EH (cell line): ENCODE measurements at regions not wholly inside any gene's neighbourhood (a gene's known extent, or its start where the extent isn't known, plus 50 kb on each side); places are given as distances from the start of the nearest gene placed in this dataset.

Experiments
- DNase-seq: peaks from one replicate; pipeline ENCODE4 v3.0.0-alpha.2; 2015; ENCODE audit warnings: low read depth

- no peak for DNase-seq
Measured at GRCh38 chr19:28537896-28538295, 675.1 kb downstream of the UQCRFS1 start.

DNA sequence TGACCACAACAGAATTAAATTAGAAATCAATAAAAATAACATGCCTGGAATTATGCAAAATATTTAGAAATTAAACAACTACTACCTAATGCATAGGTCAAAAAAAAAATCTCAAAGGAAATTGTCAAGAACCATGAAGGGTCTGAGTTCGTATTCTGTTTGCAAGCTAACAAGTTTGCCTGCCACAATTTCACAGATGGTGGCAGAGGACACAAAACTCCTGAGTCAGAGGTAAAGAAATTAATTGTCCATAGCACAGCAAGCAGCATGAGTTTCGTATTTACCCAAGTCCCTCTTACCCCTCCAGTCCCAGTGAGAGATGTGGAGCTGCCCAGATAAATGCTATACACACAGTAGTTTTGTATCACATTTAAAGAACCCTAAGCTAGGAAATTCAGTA lies 675.9 kb downstream of the UQCRFS1 start:
- no peak for DNase-seq

DNA sequence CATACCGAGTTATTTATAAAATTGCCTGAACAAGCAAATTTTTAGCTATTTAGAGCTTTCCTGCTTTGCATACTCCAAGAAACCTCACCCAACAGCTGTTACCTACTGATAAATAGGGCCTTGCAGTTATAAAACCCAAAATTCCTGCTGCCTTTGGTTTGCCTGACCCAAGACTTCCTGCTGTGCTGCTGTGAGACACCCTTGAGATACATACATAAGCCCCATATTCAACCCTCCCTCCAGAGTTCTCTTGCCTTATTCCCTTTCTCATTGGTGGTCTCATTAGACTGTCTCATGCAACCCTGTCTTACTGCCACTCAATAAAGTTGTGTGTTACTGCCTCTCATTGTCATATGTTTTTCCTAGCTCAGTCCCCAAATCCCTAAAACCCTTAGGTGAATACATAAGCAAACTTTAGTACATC lies 677.6 kb downstream of the UQCRFS1 start:
- no peak for DNase-seq

DNA sequence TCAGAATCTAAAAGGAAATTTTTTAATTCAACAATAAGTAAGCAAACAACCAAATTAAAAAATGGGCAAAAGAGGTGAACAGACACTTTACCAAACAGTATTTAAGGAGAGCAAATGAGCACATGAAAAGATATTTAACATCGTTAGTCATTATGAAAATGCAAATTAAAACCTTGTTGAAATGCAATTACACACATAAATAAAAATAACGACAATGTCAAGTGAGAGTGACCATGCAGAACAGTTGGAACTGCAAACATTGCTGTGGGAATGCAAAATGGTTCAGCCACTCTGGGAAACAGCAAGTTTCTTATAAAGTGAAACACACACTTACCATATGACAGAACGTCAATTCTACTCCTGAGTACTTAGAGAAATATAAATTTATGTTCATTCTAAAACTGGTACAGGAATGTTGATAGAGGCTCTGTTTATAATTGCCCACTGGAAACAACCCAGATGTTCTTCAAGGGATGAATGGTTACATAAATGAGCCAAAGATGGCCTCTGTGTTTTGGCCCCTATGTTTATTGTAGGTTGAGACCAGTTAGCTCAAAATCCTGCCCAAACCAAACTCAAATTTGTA lies 678.1 kb downstream of the UQCRFS1 start:
- no peak for DNase-seq

DNA sequence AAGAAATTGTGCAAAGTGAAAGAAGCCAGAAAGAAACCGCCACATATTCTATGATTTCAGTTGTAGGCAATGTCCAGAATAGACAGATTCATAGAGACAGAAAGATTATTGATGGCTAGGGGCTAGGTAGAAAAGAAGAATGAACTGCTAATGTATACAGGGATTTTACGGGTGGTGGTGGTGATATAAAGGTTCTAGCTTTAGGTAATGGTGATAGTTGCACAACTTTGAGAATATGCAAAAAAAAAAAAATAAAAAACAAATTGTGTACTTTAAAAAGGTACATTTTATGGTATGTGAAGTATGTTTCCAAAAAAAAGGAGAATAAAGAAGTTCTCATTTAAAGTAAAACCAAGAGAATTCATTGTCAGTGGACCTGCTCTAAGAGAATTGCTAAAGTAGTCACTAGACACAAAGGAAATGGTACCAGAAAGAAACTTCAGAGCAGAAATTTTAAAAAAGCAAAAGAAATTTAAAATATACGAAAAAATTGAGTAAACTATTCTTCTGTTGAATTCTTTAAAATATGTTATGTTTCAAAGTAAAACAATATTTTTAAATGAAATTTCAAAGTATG lies 680.1 kb downstream of the UQCRFS1 start:
- no peak for DNase-seq

GRCh38 chr19:28531979-28532378 lies 681.0 kb downstream of the UQCRFS1 start:
- no peak for DNase-seq

- DNase-seq, result no peak
Measured at GRCh38 chr19:28530406-28531035, 682.4 kb downstream of the UQCRFS1 start.

- no peak for DNase-seq
Measured at GRCh38 chr19:28526038-28526437, 686.9 kb downstream of the UQCRFS1 start.

DNA sequence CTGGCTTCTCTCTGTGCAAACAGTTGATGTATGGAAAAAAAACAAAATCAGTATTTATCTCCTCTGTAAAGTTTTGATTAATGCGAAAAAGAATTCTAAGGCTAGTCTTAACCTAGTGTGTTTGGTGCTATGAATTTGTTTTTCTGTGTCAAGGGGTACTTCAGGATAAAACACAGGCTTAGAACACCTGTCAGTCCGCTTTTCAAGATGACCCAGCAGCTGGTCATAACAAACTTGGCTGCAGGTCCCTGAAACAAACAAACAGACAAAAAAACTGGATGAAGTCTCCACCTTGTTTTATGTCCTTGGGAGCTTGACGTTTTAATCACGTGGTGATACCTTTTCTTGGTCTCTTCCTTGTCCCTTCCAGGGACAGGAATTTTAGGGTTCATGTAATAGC lies 689.3 kb downstream of the UQCRFS1 start:
- no peak for DNase-seq

GRCh38 chr19:28522545-28522922 lies 690.4 kb downstream of the UQCRFS1 start:
- no peak for DNase-seq

- DNase-seq, result no peak
Measured at GRCh38 chr19:28521614-28522544, 691.1 kb downstream of the UQCRFS1 start.

DNA sequence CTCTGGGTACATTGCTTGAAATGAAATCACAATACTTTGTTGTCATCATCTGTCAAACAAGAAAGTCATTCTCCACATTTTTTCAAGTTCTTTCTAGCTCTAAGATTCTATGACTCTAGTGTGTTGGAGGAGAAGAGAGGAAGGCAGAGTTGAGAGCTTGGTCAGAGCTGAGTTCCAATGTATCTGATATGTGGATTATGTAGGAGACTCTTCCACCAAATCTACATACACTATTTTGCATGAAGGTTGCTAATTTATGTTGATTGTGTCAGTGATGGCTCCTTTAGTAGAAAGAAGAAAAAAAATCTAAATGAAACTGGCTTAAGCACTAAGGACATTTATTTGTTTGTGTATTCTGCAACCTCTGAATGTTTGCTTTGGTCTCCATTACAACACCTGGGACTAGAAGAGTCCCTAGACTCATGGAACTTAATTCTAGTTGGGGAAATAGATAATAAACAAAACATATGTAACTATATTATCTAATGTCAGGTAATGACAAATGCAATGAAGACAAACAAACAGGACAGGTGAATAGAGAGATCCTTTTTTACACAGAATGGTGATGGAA lies 691.9 kb downstream of the UQCRFS1 start:
- DNase-seq, result no peak

DNA sequence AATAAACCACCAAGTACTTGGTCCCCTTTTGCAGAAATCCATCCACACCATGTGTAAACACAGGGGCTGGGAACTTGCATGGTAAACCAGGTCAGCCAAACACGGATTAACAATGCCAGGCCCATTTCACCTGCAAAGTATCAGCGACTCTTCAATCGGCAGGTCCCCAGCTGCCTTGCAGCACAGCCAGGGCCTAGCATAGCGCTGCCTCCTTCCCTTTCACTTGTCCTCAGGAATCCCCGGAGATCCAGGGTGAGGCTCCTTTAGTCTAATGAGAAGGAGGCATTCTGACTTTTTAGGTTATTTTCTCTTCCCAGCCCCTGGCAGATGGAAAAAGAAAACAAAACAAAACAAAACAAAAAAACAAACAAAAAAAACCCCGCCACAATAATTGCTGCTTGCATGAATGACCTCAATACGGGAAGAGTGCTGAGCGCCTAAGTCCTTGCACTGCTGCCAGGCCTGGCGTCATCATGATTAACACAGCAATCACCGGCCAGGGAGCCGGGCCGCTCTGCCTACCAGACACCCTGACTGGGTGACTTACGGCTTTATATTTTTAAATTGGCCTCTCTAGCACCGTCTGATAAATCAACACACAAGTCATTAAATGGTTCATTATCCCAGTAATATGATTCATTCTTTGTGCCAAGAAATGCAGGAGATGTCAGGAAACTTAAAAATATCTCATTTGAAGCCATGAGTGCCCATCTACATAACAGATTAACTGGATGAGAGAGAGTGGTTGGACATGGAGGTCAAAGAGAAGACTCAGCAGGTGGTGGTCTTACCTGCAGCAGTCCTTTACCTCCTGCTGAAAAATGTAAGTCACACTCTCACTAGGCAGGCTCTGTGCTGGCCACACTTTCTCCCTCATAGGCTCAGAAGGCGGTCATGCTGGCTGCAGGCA lies 692.7 kb downstream of the UQCRFS1 start:
- no peak for DNase-seq

DNA sequence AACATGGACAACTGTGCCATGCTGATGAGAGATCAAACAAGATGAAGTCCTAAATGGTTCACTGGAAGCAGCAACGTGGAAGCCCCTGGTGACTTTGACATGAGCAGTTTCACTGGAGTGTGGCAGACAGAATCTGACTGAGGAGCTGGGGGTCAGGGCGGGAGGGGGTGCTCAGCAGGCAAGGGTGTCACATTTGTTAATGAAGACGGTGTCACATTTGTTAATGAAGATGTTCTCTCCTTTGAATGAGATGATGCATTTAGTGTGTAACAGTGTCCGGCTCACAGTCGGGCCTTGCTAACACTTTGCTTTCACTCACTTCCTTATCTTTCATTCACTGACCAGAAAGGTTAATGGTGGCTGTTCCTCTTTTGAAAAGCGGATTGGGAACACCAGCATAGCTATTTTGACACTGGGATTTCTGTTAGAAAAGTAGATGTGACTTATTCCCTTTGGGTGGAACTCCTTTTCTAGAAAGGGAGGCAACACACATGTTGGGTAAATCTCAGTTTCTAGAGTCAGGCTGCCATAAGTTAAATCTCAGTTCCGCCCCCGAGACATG lies 693.7 kb downstream of the UQCRFS1 start:
- no peak for DNase-seq

DNA sequence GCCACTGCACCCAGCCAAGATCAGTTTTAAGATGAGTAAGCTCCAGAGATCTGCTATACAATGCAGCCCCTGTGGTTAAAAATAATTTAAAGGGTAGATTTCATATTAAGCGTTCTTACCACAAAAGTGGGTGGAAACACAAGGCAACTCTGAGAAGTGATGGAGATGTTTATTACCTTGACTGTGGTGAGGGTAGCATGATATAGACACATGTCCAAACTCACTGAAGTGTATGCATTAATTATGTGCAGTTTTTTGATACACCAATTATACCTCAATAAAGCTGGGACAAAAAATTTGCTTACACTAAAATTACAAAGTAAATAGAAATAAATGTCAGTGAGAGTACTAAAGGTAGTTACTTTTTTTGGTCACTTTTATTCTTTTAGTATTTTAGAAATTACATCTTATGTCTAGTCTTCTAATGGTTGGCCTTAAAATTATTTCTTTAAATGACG lies 696.5 kb downstream of the UQCRFS1 start:
- no peak for DNase-seq

DNA sequence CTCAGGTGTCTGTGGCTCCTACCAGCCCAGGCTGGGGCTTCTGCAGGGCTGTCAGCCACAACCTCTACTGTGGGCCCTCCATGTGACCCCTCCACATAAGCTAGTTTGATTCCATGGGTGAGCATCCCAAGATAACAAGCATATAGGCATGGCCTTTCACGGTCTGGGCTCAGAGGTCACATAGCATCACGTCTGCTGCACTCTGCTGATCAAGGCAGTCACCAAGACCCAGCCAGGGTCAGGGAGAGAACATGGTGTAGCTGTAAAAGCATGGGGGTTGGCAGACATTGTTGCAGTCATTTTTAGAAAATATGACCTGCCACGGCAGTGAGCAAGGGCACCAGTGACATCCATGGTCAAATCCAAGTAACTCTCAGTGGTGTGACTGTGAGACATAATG lies 698.8 kb downstream of the UQCRFS1 start:
- DNase-seq, result no peak

DNA sequence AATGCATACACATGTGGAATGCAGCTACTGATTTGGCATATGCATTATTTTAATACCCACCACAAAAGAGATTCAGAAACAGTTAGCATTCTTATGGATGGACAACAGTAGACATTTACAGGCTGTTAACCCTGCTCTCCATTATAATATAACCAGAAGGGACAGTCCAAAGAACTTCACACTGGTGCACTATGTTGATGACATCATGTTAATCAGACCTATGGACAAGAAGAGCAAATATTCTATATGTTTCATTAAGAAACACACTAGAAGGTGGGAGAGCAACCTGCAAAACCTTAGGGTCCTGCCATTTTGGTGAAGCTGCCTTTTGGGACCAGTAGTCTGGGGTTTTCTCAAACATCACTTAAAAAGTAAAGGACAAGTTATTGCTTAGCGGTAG lies 701.3 kb downstream of the UQCRFS1 start:
- no peak for DNase-seq

- no peak for DNase-seq
Measured at GRCh38 chr19:28509079-28509895, 703.7 kb downstream of the UQCRFS1 start.

DNA sequence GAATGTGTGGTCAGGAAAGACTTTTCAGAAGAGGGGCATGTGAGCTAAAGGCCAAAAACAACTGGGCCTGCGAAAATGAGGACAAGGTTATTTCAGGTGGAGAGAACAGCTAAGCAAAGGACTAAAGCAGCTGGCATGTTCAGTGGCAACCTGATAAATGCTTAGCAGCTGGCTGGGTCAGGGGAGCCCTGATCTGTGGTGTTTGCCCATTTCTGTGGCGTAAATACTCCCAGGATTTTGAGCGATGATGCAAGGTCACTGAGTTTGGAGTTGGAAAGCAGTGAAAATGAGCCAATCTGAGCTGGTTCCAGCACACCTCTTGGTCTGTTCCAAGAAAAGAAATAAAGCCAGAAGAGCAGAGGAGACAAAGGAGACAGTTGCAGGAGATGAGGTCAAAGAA lies 704.3 kb downstream of the UQCRFS1 start:
- no peak for DNase-seq

- no peak for DNase-seq
Measured at GRCh38 chr19:28505933-28506332, 707.0 kb downstream of the UQCRFS1 start.
